Spinal cord (tissue), 9 donors: ENCODE measurements at regions not wholly inside any gene's neighbourhood (a gene's known extent, or its start where the extent isn't known, plus 50 kb on each side); places are given as distances from the start of the nearest gene placed in this dataset.
"Not testable (repeated sequence)": the region's sequence is repeated elsewhere in the genome, so short reads cannot be mapped to it uniquely, and the experiment has no call there.

Source experiments
- DNase-seq, 6 donors: peaks; one replicate each; pipeline versions ENCODE4 v3.0.0 to v3.0.0-alpha.2; 2013 to 2015; ENCODE audit warnings: low spot score in 6 of 6, low read depth in 4 of 6
- H3K27ac ChIP-seq: one replicate; pipeline ENCODE4 v1.5.1; 2013; ENCODE audit warnings: low read depth, low read length, control low read depth
- H3K27me3 ChIP-seq: one replicate; pipeline ENCODE4 v1.6.1; 2013; ENCODE audit warnings: low read length; ENCODE audit not compliant: control insufficient read depth, insufficient read depth
- H3K36me3 ChIP-seq: one replicate; pipeline ENCODE4 v1.6.1; 2013; ENCODE audit warnings: low read length; ENCODE audit not compliant: control insufficient read depth, insufficient read depth
- H3K4me1 ChIP-seq: one replicate; pipeline ENCODE4 v1.6.1; 2013; ENCODE audit warnings: low read length; ENCODE audit not compliant: control insufficient read depth, insufficient read depth
- H3K4me3 ChIP-seq: one replicate; pipeline ENCODE4 v1.5.1; 2013; ENCODE audit warnings: low read depth, low read length, control low read depth
- H3K9me3 ChIP-seq: one replicate; pipeline ENCODE4 v1.6.1; 2013; ENCODE audit warnings: low read length; ENCODE audit not compliant: control insufficient read depth, insufficient read depth
- WGBS: methylation state at CpG from one replicate; pipeline ENCODE4 v1.1.5; 2013; ENCODE audit warnings: missing lambda C conversion rate; ENCODE audit not compliant: insufficient coverage; 5-methylcytosine and 5-hydroxymethylcytosine counted together
- donor health status: healthy.

- H3K4me1 ChIP-seq, result no peaks in the 10 kb centered on the region
- no peak for DNase-seq
- H3K9me3 ChIP-seq, result no peaks in the 10 kb centered on the region
- no peaks in the 10 kb centered on the region for H3K36me3 ChIP-seq
- no peaks in the 10 kb centered on the region for H3K27me3 ChIP-seq
- H3K4me3 ChIP-seq, result no peak overlapping the region
- H3K27ac ChIP-seq, result no peak overlapping the region
- 100% methylated on average over 1 of the region's 3 CpGs for WGBS
These were observed 63.6 kb upstream of the DENND1B start for GRCh38 chr1:197838836-197839235.

- no peaks in the 10 kb centered on the region for H3K4me1 ChIP-seq
- no peak overlapping the region for H3K4me3 ChIP-seq
- WGBS, result 100% methylated on average over 1 of the region's 1 CpG
- H3K9me3 ChIP-seq, result no peaks in the 10 kb centered on the region
- no peak overlapping the region for H3K27ac ChIP-seq
- H3K27me3 ChIP-seq, result no peaks in the 10 kb centered on the region
- DNase-seq, result no peak
- H3K36me3 ChIP-seq, result no peaks in the 10 kb centered on the region
These were observed 62.6 kb upstream of the DENND1B start for GRCh38 chr1:197837911-197838310.

- not testable (repeated sequence) for H3K27me3 ChIP-seq, H3K4me3 ChIP-seq, H3K27ac ChIP-seq, DNase-seq, H3K4me1 ChIP-seq, H3K36me3 ChIP-seq, H3K9me3 ChIP-seq
- WGBS, result no CpG with 5 or more reads among the region's 1 CpG
These were observed 61.1 kb upstream of the DENND1B start for GRCh38 chr1:197836356-197836755.

- not testable (repeated sequence) for H3K9me3 ChIP-seq, H3K27me3 ChIP-seq, H3K27ac ChIP-seq, H3K4me1 ChIP-seq, H3K36me3 ChIP-seq, H3K4me3 ChIP-seq, DNase-seq
- WGBS, result no CpG with 5 or more reads among the region's 1 CpG
These were observed 53.7 kb upstream of the DENND1B start for GRCh38 chr1:197829011-197829410.

- no peaks in the 10 kb centered on the region for H3K27me3 ChIP-seq
- no peak overlapping the region for H3K27ac ChIP-seq
- H3K4me1 ChIP-seq, result no peaks in the 10 kb centered on the region
- no CpG with 5 or more reads among the region's 1 CpG for WGBS
- H3K4me3 ChIP-seq, result no peak overlapping the region
- no peaks in the 10 kb centered on the region for H3K9me3 ChIP-seq
- no peak for DNase-seq
- no peaks in the 10 kb centered on the region for H3K36me3 ChIP-seq
These were observed 50.3 kb upstream of the DENND1B start for GRCh38 chr1:197825541-197825940.
